CD4-positive, alpha-beta T cell (primary cell): ENCODE measurements at regions not wholly inside any gene's neighbourhood (a gene's known extent, or its start where the extent isn't known, plus 50 kb on each side); places are given as distances from the start of the nearest gene placed in this dataset.

Experiments used
- ATAC-seq: fragments of 200-7000 bp; cut with Tn5 transposase; one replicate; pipeline ENCODE4 v1.10.0; 2022; ENCODE audit warnings: mild to moderate bottlenecking; ENCODE audit not compliant: poor library complexity
- CTCF ChIA-PET: fragments of 350-600 bp; sonication (Branson Sonifier 250); formaldehyde crosslinking; loops from one replicate; lab custom pipeline; 2021; ENCODE audit warnings: antibody characterized with exemption, inconsistent platforms; lab: Charles Lee
- POLR2A ChIA-PET: fragments of 350-600 bp; sonication (Branson Sonifier 250); formaldehyde crosslinking; loops from one replicate; lab custom pipeline; 2021; ENCODE audit warnings: antibody characterized with exemption, inconsistent platforms; lab: Charles Lee
- DNase-seq, 14 experiments: peaks; one replicate each; pipeline ENCODE4 v3.0.0-alpha.2; 2013 to 2020; ENCODE audit warnings: mixed read lengths in 2 of 14
- H3K27ac ChIP-seq, 2 donors: one replicate each; pipeline versions ENCODE4 v1.5.1 to v1.7.0; 2013; ENCODE audit warnings: low read length in 2 of 2, low read depth in 1 of 2, mild to moderate bottlenecking in 1 of 2
- H3K27me3 ChIP-seq, 2 experiments: 1 replicate in 1 of 2; 2 replicates in 1 of 2; pipeline versions ENCODE4 v1.6.1 to v1.7.0; 2013; ENCODE audit warnings: low read length in 2 of 2, control low read depth in 1 of 2, mild to moderate bottlenecking in 1 of 2, moderate library complexity in 1 of 2; ENCODE audit not compliant: insufficient read depth in 2 of 2, control insufficient read depth in 1 of 2
- H3K36me3 ChIP-seq: one replicate; pipeline ENCODE4 v1.6.1; 2013; ENCODE audit warnings: low read length, control low read depth; ENCODE audit not compliant: insufficient read depth
- H3K4me1 ChIP-seq: one replicate; pipeline ENCODE4 v1.6.1; 2013; ENCODE audit warnings: low read length, control low read depth; ENCODE audit not compliant: insufficient read depth
- H3K4me3 ChIP-seq: one replicate; pipeline ENCODE4 v1.5.1; 2013; ENCODE audit warnings: mild to moderate bottlenecking, low read length, moderate library complexity
- H3K9me3 ChIP-seq, 2 experiments: 1 replicate in 1 of 2; 2 replicates in 1 of 2; pipeline versions ENCODE4 v1.6.1 to v1.7.0; 2013; ENCODE audit warnings: low read length in 2 of 2, mild to moderate bottlenecking in 2 of 2, control low read depth in 1 of 2, moderate library complexity in 1 of 2; ENCODE audit not compliant: control insufficient read depth in 1 of 2, insufficient read depth in 1 of 2
- H3K27ac Mint-ChIP-seq: one replicate; pipeline ENCODE4 v1.8.0; 2020; ENCODE audit warnings: mixed read lengths
- H3K27me3 Mint-ChIP-seq: one replicate; pipeline ENCODE4 v1.8.0; 2021; ENCODE audit warnings: mixed read lengths
- H3K36me3 Mint-ChIP-seq: one replicate; pipeline ENCODE4 v1.8.0; 2021; ENCODE audit warnings: low read depth, mixed read lengths
- H3K4me1 Mint-ChIP-seq: one replicate; pipeline ENCODE4 v1.8.0; 2021; ENCODE audit warnings: low read depth, mixed read lengths
- H3K4me3 Mint-ChIP-seq: one replicate; pipeline ENCODE4 v1.8.0; 2020; ENCODE audit warnings: mild to moderate bottlenecking, mixed read lengths
- H3K9me3 Mint-ChIP-seq: one replicate; pipeline ENCODE4 v1.8.0; 2020; ENCODE audit warnings: mixed read lengths
- intact Hi-C, 2 experiments: fragments of 100-400 bp; cut with DNase I in 1 of 2; cut with micrococcal nuclease in 1 of 2; formaldehyde crosslinking; loops; one replicate each; pipeline versions ENCODE4 v1.15.1 to v1.9.0; 2023 to 2025; cut with DNase I, micrococcal nuclease
- TF ChIP-seq, protein P1 (sequence below): fragments of 200-600 bp; IDR thresholded peaks from one replicate; pipeline ENCODE4 v1.8.0; 2022; ENCODE audit warnings: antibody characterized with exemption, mild to moderate bottlenecking

DNA sequence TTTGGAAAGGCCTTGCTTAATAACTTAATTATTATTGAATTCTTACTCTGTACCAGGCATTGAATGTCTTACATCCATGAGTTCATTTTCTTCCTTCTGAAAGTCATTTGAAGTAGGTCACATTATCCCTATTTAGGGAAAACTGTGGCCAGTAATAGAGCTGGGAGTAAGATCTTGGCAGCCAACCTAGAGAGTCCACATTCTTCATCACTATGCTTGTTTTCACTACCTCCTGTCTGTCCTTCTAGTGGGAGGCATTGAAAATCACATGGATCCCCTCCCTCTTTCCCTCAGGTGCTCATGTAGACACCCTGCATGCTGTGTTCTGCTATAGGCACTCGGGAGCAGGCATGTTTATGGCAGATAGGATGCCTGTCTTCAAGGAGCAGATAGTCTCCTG lies 154.9 kb downstream of the EBLN2 start:
- CTCF ChIA-PET = no interaction called here
- ATAC-seq = no peak
- TF ChIP-seq, protein P1, sequence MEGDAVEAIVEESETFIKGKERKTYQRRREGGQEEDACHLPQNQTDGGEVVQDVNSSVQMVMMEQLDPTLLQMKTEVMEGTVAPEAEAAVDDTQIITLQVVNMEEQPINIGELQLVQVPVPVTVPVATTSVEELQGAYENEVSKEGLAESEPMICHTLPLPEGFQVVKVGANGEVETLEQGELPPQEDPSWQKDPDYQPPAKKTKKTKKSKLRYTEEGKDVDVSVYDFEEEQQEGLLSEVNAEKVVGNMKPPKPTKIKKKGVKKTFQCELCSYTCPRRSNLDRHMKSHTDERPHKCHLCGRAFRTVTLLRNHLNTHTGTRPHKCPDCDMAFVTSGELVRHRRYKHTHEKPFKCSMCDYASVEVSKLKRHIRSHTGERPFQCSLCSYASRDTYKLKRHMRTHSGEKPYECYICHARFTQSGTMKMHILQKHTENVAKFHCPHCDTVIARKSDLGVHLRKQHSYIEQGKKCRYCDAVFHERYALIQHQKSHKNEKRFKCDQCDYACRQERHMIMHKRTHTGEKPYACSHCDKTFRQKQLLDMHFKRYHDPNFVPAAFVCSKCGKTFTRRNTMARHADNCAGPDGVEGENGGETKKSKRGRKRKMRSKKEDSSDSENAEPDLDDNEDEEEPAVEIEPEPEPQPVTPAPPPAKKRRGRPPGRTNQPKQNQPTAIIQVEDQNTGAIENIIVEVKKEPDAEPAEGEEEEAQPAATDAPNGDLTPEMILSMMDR = no peak
- no peak overlapping the region for H3K27ac ChIP-seq
- H3K4me3 ChIP-seq = no peak overlapping the region
- H3K36me3 ChIP-seq = no peaks in the 10 kb centered on the region
- no peaks in the 10 kb centered on the region for H3K9me3 Mint-ChIP-seq
- no peaks in the 10 kb centered on the region for H3K36me3 Mint-ChIP-seq
- H3K4me3 Mint-ChIP-seq = no peak overlapping the region
- no peak for DNase-seq
- no peaks in the 10 kb centered on the region for H3K9me3 ChIP-seq
- intact Hi-C loops = no loop called here
- H3K27ac Mint-ChIP-seq = no peak overlapping the region
- no peaks in the 10 kb centered on the region for H3K27me3 ChIP-seq
- no peaks in the 10 kb centered on the region for H3K4me1 Mint-ChIP-seq
- H3K27me3 Mint-ChIP-seq = peaks cover 12% of the 10 kb centered on the region
- POLR2A ChIA-PET = no interaction called here
- no peaks in the 10 kb centered on the region for H3K4me1 ChIP-seq

- no peak overlapping the region for H3K27ac ChIP-seq
- no peak overlapping the region for H3K27ac Mint-ChIP-seq
- no peak for ATAC-seq
These were observed 160.7 kb downstream of the EBLN2 start for GRCh38 chr3:73222126-73222525.

DNA sequence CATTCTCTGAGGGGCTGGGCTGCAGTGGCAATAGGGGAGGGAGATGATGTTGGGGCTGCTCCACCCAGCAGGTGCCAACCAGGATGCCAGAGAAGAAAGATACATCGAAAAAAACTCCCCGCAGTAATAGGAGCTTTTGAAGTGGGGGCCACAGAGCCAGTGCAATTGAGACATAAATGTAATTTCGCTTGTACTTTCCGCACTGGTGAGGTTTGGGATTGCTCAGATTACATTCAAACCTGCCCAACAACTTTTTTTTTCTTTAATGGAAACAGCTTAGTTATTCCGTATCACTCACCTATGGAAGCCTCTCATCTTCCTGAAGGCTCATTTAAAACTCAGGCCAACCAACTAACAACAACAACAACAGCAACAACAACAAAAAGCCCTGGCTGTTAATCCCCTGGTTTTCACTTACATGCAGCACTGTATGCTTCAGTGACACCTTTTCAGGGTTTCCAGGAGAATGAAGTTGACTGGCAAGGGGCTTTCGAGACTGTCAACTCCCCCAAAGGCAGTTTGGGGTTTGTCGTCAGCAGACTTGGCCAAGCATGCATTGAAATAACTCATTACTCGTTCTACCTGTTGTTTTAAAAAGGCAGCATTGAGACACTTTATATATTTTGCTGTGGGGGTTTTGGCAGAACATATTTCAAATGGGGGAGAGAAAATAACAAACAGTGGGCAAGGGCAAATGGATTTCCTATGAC lies 163.8 kb downstream of the EBLN2 start:
- intact Hi-C loops = no loop called here
- TF ChIP-seq, protein P1 = no peak
- Histone ChIP-seq H3K9me3 (no peaks in the 10 kb centered on the region), H3K27ac (no peak overlapping the region), H3K27me3 (no peaks in the 10 kb centered on the region), H3K36me3 (no peaks in the 10 kb centered on the region), H3K4me3 (no peak overlapping the region), H3K4me1 (no peaks in the 10 kb centered on the region)
- DNase-seq = no peak
- no peaks in the 10 kb centered on the region for H3K36me3 Mint-ChIP-seq
- H3K4me3 Mint-ChIP-seq = no peak overlapping the region
- ChIA-PET CTCF (no interaction called here), POLR2A (no interaction called here)
- no peak for ATAC-seq
- H3K4me1 Mint-ChIP-seq = no peaks in the 10 kb centered on the region
- H3K27ac Mint-ChIP-seq = no peak overlapping the region
- H3K27me3 Mint-ChIP-seq = peaks cover 11% of the 10 kb centered on the region
- no peaks in the 10 kb centered on the region for H3K9me3 Mint-ChIP-seq

More at GRCh38 chr3:73222126-73222525, 160.7 kb downstream of the EBLN2 start:
- Mint-ChIP-seq H3K9me3 (no peaks in the 10 kb centered on the region), H3K27me3 (peaks cover 16% of the 10 kb centered on the region), H3K4me1 (no peaks in the 10 kb centered on the region), H3K36me3 (no peaks in the 10 kb centered on the region), H3K4me3 (no peak overlapping the region)
- Histone ChIP-seq H3K9me3 (no peaks in the 10 kb centered on the region), H3K36me3 (no peaks in the 10 kb centered on the region), H3K27me3 (no peaks in the 10 kb centered on the region), H3K4me3 (no peak overlapping the region), H3K4me1 (no peaks in the 10 kb centered on the region)
- TF ChIP-seq, protein P1 = no peak
- DNase-seq = no peak
- ChIA-PET CTCF (no interaction called here), POLR2A (no interaction called here)
- intact Hi-C loops = no loop called here
